Breast epithelium (tissue), 3 donors: ENCODE measurements at regions not wholly inside any gene's neighbourhood (a gene's known extent, or its start where the extent isn't known, plus 50 kb on each side); places are given as distances from the start of the nearest gene placed in this dataset.

ENCODE experiments used
- POLR2A ChIP-seq: fragments of 450-650 bp; IDR thresholded peaks from one replicate; pipeline ENCODE4 v1.6.1; 2016; ENCODE audit warnings: antibody characterized with exemption, mild to moderate bottlenecking, moderate library complexity
- POLR2AphosphoS5 ChIP-seq, 3 donors: sonication (generic); formaldehyde crosslinking; IDR thresholded peaks; one replicate each; pipeline ENCODE4 v1.6.1; 2017; ENCODE audit warnings: antibody characterized with exemption in 3 of 3
- TF ChIP-seq, protein P1 (sequence below), 3 donors: fragments of 450-650 bp; IDR thresholded peaks; one replicate each; pipeline ENCODE4 v1.5.1; 2016 to 2017; ENCODE audit warnings: antibody characterized with exemption in 3 of 3, mild to moderate bottlenecking in 3 of 3, moderate library complexity in 3 of 3

- TF ChIP-seq, protein P1, sequence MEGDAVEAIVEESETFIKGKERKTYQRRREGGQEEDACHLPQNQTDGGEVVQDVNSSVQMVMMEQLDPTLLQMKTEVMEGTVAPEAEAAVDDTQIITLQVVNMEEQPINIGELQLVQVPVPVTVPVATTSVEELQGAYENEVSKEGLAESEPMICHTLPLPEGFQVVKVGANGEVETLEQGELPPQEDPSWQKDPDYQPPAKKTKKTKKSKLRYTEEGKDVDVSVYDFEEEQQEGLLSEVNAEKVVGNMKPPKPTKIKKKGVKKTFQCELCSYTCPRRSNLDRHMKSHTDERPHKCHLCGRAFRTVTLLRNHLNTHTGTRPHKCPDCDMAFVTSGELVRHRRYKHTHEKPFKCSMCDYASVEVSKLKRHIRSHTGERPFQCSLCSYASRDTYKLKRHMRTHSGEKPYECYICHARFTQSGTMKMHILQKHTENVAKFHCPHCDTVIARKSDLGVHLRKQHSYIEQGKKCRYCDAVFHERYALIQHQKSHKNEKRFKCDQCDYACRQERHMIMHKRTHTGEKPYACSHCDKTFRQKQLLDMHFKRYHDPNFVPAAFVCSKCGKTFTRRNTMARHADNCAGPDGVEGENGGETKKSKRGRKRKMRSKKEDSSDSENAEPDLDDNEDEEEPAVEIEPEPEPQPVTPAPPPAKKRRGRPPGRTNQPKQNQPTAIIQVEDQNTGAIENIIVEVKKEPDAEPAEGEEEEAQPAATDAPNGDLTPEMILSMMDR (IDR thresholded peaks at IDR 0.05): no peak
- TF ChIP-seq POLR2A: no peak
- TF ChIP-seq POLR2AphosphoS5 (IDR thresholded peaks at IDR 0.05): no peak
Measured at GRCh38 chr6:2351090-2351489, 105.7 kb upstream of the GMDS start.
